Mesenchymal stem cell (in vitro differentiated cells and primary cell): ENCODE measurements at regions not wholly inside any gene's neighbourhood (a gene's known extent, or its start where the extent isn't known, plus 50 kb on each side); places are given as distances from the start of the nearest gene placed in this dataset.
A peak's percentile ranks its signal among the peaks of the same experiment; 100 is the strongest.

Experiments
- DNase-seq: peaks from one replicate; pipeline ENCODE4 v3.0.0-alpha.2; 2013
- H2AFZ ChIP-seq: one replicate; pipeline ENCODE4 v1.6.1; 2013; ENCODE audit warnings: low read depth, mild to moderate bottlenecking, control low read depth, inconsistent platforms, low read length, moderate library complexity
- H2AK5ac ChIP-seq: 2 replicates; pipeline ENCODE4 v1.6.1; 2013; ENCODE audit warnings: low read length, moderate library complexity, mild to moderate bottlenecking, inconsistent platforms; ENCODE audit not compliant: severe bottlenecking
- H2BK120ac ChIP-seq: one replicate; pipeline ENCODE4 v1.6.1; 2013; ENCODE audit warnings: low read depth, mild to moderate bottlenecking, inconsistent platforms, low read length, moderate library complexity
- H2BK12ac ChIP-seq, 2 experiments: one replicate each; pipeline ENCODE4 v1.6.1; 2013; ENCODE audit warnings: inconsistent platforms in 2 of 2, low read length in 2 of 2, mild to moderate bottlenecking in 2 of 2, moderate library complexity in 2 of 2, control low read depth in 1 of 2
- H2BK15ac ChIP-seq: one replicate; pipeline ENCODE4 v1.6.1; 2013; ENCODE audit warnings: mild to moderate bottlenecking, low read depth, inconsistent platforms; ENCODE audit not compliant: poor library complexity, severe bottlenecking
- H2BK5ac ChIP-seq: 2 replicates; pipeline ENCODE4 v1.6.1; 2013; ENCODE audit warnings: low read depth, mild to moderate bottlenecking, low read length, control low read depth, inconsistent platforms; ENCODE audit not compliant: poor library complexity, severe bottlenecking
- H3K14ac ChIP-seq, 2 experiments: one replicate each; pipeline ENCODE4 v1.6.1; 2013; ENCODE audit warnings: inconsistent platforms in 2 of 2, low read length in 2 of 2, control low read depth in 1 of 2, mild to moderate bottlenecking in 1 of 2, moderate library complexity in 1 of 2
- H3K18ac ChIP-seq, 2 experiments: one replicate each; pipeline ENCODE4 v1.6.1; 2013; ENCODE audit warnings: inconsistent platforms in 2 of 2, low read length in 2 of 2, control low read depth in 1 of 2, low read depth in 1 of 2, mild to moderate bottlenecking in 1 of 2
- H3K23ac ChIP-seq, 2 experiments: one replicate each; pipeline ENCODE4 v1.6.1; 2013; ENCODE audit warnings: inconsistent platforms in 2 of 2, low read length in 2 of 2, mild to moderate bottlenecking in 2 of 2, moderate library complexity in 2 of 2, control low read depth in 1 of 2
- H3K27ac ChIP-seq: 2 replicates; pipeline ENCODE4 v1.5.1; 2013; ENCODE audit warnings: mild to moderate bottlenecking, moderate library complexity, low read length, control low read depth, inconsistent platforms; ENCODE audit not compliant: poor library complexity, severe bottlenecking
- H3K27me3 ChIP-seq, 2 experiments: 2 replicates each; pipeline versions ENCODE4 v1.6.1 to v1.7.0; 2013; ENCODE audit warnings: low read length in 2 of 2, mild to moderate bottlenecking in 2 of 2, moderate library complexity in 2 of 2, control low read depth in 1 of 2, inconsistent platforms in 1 of 2; ENCODE audit not compliant: control insufficient read depth in 1 of 2, insufficient read depth in 1 of 2
- H3K36me3 ChIP-seq, 2 experiments: 2 replicates each; pipeline versions ENCODE4 v1.6.1 to v1.7.0; 2013; ENCODE audit warnings: low read length in 2 of 2, control low read depth in 1 of 2, inconsistent platforms in 1 of 2, low read depth in 1 of 2, mild to moderate bottlenecking in 1 of 2; ENCODE audit not compliant: insufficient read depth in 2 of 2, control insufficient read depth in 1 of 2
- H3K4ac ChIP-seq, 2 experiments: one replicate each; pipeline ENCODE4 v1.6.1; 2013; ENCODE audit warnings: inconsistent platforms in 2 of 2, low read length in 2 of 2, mild to moderate bottlenecking in 2 of 2, moderate library complexity in 2 of 2, control low read depth in 1 of 2, low read depth in 1 of 2
- H3K4me1 ChIP-seq: 2 replicates; pipeline ENCODE4 v1.6.1; 2013; ENCODE audit warnings: low read depth, low read length, control low read depth; ENCODE audit not compliant: control insufficient read depth, insufficient read depth
- H3K4me2 ChIP-seq: 2 replicates; pipeline ENCODE4 v1.6.1; 2013; ENCODE audit warnings: low read length, mild to moderate bottlenecking, inconsistent platforms; ENCODE audit not compliant: poor library complexity, severe bottlenecking
- H3K4me3 ChIP-seq, 2 experiments: 2 replicates each; pipeline versions ENCODE4 v1.5.1 to v1.7.0; 2013; ENCODE audit warnings: low read length in 2 of 2, mild to moderate bottlenecking in 2 of 2, control low read depth in 1 of 2, low read depth in 1 of 2; ENCODE audit not compliant: insufficient read depth in 1 of 2
- H3K79me1 ChIP-seq: replicated peaks from 2 replicates; pipeline ENCODE4 v1.6.1; 2013; ENCODE audit warnings: mild to moderate bottlenecking, control low read depth, low read length, inconsistent platforms; ENCODE audit not compliant: poor library complexity, severe bottlenecking
- H3K9ac ChIP-seq: 2 replicates; pipeline ENCODE4 v1.7.0; 2013; ENCODE audit warnings: mild to moderate bottlenecking, low read length, moderate library complexity
- H3K9me3 ChIP-seq: 2 replicates; pipeline ENCODE4 v1.7.0; 2013; ENCODE audit warnings: mild to moderate bottlenecking, low read length; ENCODE audit not compliant: control insufficient read depth
- H4K8ac ChIP-seq: one replicate; pipeline ENCODE4 v1.6.1; 2013; ENCODE audit warnings: inconsistent platforms, mild to moderate bottlenecking, low read length, moderate library complexity
- H4K91ac ChIP-seq: one replicate; pipeline ENCODE4 v1.6.1; 2013; ENCODE audit warnings: mild to moderate bottlenecking, low read length, inconsistent platforms
- WGBS: methylation state at CpG from one replicate; pipeline ENCODE4 v1.1.7; 2013; ENCODE audit warnings: mixed read lengths; 5-methylcytosine and 5-hydroxymethylcytosine counted together

DNA sequence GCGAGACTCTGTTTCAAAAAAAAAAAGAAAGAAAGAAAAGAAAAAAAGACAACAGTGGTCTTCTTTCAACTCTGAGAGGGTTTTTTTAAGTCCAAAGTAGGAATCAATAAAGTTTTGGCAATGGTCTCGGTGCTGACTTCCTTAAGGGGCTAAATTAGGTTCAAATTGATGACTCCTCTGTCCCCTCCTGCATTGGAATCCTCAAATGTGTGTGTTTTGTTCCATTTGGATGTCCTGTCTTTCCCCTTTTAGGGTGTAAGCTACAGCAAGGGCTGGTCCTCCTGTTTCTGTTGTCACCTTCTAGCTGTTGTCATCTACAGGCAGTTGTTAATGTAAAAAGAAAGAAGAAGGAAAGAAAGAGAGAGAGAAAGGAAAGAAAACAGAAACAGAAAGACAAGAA lies 54.4 kb downstream of the PABIR2 start:
- DNase-seq = no peak
- H2BK120ac ChIP-seq = no peak overlapping the region

DNA sequence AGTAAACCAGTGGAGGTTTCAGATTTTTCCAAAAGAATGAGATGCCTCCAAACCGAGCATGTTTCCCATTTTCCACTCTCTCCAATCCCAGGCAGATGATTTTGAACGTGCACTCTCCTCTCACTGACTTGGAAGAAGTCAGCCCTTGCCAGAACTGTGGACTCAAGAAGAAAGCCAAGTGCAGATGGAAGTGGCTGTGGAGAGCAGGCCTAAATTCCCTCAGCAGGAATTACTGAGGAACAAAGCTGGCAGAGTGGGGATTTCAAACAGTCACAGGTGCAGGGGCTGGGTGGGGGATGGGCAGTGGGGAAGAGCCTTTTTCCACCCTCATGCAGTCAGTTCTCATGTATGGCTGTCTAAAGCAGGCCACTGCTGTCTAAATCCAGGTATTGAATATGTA lies 55.3 kb downstream of the PABIR2 start:
- Histone ChIP-seq H2BK12ac (no peak overlapping the region), H3K14ac (no peak overlapping the region), H3K4ac (no peak overlapping the region), H4K8ac (no peak overlapping the region), H2BK120ac (no peak overlapping the region), H3K27ac (no peak overlapping the region), H3K9ac (no peak overlapping the region), H3K27me3 (peaks cover 0 to 54% of the 10 kb centered on the region in 2 experiments), H2BK15ac (no peak overlapping the region), H3K18ac (no peak overlapping the region), H2AK5ac (no peak overlapping the region), H3K4me1 (no peaks in the 10 kb centered on the region), H3K4me3 (no peak overlapping the region), H3K36me3 (no peaks in the 10 kb centered on the region), H3K23ac (no peak overlapping the region), H3K79me1 (no peaks in the 10 kb centered on the region), H2AFZ (no peak overlapping the region), H4K91ac (no peak overlapping the region), H3K9me3 (peaks cover 3% of the 10 kb centered on the region), H3K4me2 (no peak overlapping the region), H2BK5ac (no peak overlapping the region)
- 100% methylated on average over 1 of the region's 2 CpGs for WGBS
- no peak for DNase-seq

More for the DNA sequence above, 54.4 kb downstream of the PABIR2 start:
- Histone ChIP-seq H3K18ac (peak overlapping the region; percentile 12 to 62), H3K36me3 (no peaks in the 10 kb centered on the region), H2AFZ (no peak overlapping the region), H3K23ac (no peak overlapping the region), H3K9me3 (peaks cover 3% of the 10 kb centered on the region), H3K27me3 (peaks cover 0 to 54% of the 10 kb centered on the region in 2 experiments), H2AK5ac (no peak overlapping the region), H3K4me3 (no peak overlapping the region), H4K8ac (no peak overlapping the region), H2BK15ac (no peak overlapping the region), H2BK5ac (no peak overlapping the region), H4K91ac (no peak overlapping the region), H3K4ac (no peak overlapping the region), H3K4me1 (no peaks in the 10 kb centered on the region), H3K4me2 (no peak overlapping the region), H3K27ac (no peak overlapping the region), H2BK12ac (no peak overlapping the region), H3K9ac (no peak overlapping the region), H3K14ac (no peak overlapping the region), H3K79me1 (no peaks in the 10 kb centered on the region)
- WGBS = 96% methylated on average over 2 of the region's 2 CpGs

GRCh38 chrX:134738986-134739740 lies 57.8 kb downstream of the PABIR2 start:
- Histone ChIP-seq H3K9ac (no peak overlapping the region), H2BK15ac (no peak overlapping the region), H3K27ac (no peak overlapping the region), H3K79me1 (no peaks in the 10 kb centered on the region), H3K14ac (no peak overlapping the region), H3K18ac (peak overlapping the region in 1 of 2 experiments; percentile 1), H3K4me1 (peaks cover 3% of the 10 kb centered on the region), H3K36me3 (no peaks in the 10 kb centered on the region), H4K8ac (no peak overlapping the region), H3K4ac (peak overlapping the region in 1 of 2 experiments; percentile 49), H3K9me3 (peaks cover 3% of the 10 kb centered on the region), H2AK5ac (no peak overlapping the region), H3K27me3 (peaks cover 0 to 35% of the 10 kb centered on the region in 2 experiments), H2BK12ac (peak overlapping the region in 1 of 2 experiments; percentile 39), H2BK5ac (no peak overlapping the region), H4K91ac (no peak overlapping the region), H2BK120ac (no peak overlapping the region), H3K23ac (no peak overlapping the region), H3K4me2 (no peak overlapping the region), H3K4me3 (no peak overlapping the region), H2AFZ (no peak overlapping the region)
- WGBS = 84% methylated on average over 8 of the region's 8 CpGs
- no peak for DNase-seq

DNA sequence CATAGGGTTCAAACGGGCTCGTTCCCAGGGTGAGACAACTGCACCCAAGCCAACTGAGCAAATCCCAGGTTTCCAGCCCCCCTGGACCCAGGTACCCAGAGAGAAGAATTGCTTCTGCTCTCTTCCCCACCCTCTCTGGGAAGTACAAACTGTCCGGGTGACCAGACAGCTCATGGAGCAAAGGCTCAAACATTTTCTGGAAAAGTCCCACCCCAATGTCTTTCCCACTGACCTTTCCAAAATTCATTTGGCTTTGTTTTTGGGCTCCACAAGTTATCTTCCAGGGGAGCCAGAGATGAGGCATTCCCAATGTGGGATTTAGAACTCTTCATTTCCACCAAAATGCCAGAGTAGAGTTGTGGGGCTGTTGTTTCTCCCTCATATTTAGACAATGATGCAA lies 58.6 kb downstream of the PABIR2 start:
- DNase-seq = no peak
- 46% methylated on average over 2 of the region's 3 CpGs for WGBS
- Histone ChIP-seq H3K18ac (peak overlapping the region in 1 of 2 experiments; percentile 43), H4K8ac (no peak overlapping the region), H3K79me1 (no peaks in the 10 kb centered on the region), H2AK5ac (no peak overlapping the region), H2AFZ (no peak overlapping the region), H3K9me3 (peaks cover 3% of the 10 kb centered on the region), H3K4me2 (no peak overlapping the region), H3K9ac (no peak overlapping the region), H3K27ac (no peak overlapping the region), H3K23ac (no peak overlapping the region), H2BK15ac (no peak overlapping the region), H3K36me3 (no peaks in the 10 kb centered on the region), H2BK5ac (no peak overlapping the region), H4K91ac (no peak overlapping the region), H2BK120ac (peak overlapping the region; percentile 61), H3K4ac (no peak overlapping the region), H3K14ac (no peak overlapping the region), H3K4me3 (no peak overlapping the region), H3K4me1 (peaks cover 4% of the 10 kb centered on the region), H3K27me3 (peaks cover 0 to 40% of the 10 kb centered on the region in 2 experiments), H2BK12ac (no peak overlapping the region)
